Epidermal melanocyte (primary cell): ENCODE measurements at regions not wholly inside any gene's neighbourhood (a gene's known extent, or its start where the extent isn't known, plus 50 kb on each side); places are given as distances from the start of the nearest gene placed in this dataset.
A peak's percentile ranks its signal among the peaks of the same experiment; 100 is the strongest.

Source experiments
- DNase-seq: peaks from one replicate; pipeline ENCODE4 v3.0.0; 2011; ENCODE audit warnings: low spot score; ENCODE audit not compliant: insufficient read length

GRCh38 chr2:18151237-18151636 is 272.8 kb downstream of the KCNS3 start:
- no peak for DNase-seq

- DNase-seq, result peak; percentile 64
These were observed 271.3 kb downstream of the KCNS3 start for GRCh38 chr2:18149660-18150246.

GRCh38 chr2:18136881-18137475 is 258.5 kb downstream of the KCNS3 start:
- no peak for DNase-seq

GRCh38 chr2:18133310-18133709 is 254.8 kb downstream of the KCNS3 start:
- DNase-seq, result no peak

- DNase-seq, result no peak
These were observed 254.2 kb downstream of the KCNS3 start for GRCh38 chr2:18132697-18133096.

GRCh38 chr2:18131761-18132160 is 253.3 kb downstream of the KCNS3 start:
- DNase-seq, result no peak

DNA sequence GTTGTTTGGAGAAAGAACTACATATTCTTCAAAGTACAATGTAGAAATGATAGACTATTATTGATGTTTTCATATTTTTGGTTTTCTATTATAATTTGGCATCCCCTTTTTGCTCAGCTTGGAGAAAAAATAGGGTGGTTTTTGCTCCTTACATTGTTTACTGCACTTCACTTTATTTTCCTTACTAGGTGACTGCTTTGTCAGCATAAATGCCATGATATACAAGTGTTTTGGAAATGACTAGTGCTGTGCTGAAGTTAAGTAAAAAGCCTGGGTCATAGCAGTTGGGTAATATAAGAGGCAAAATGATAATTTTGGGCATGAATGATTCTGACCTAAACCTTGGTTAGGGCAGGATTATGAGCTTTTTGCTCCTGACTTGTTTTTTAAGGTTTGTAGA is 250.9 kb downstream of the KCNS3 start:
- DNase-seq, result no peak

GRCh38 chr2:18125303-18125702 is 246.8 kb downstream of the KCNS3 start:
- no peak for DNase-seq

- DNase-seq, result no peak
These were observed 245.8 kb downstream of the KCNS3 start for GRCh38 chr2:18124116-18124835.

- no peak for DNase-seq
These were observed 245.1 kb downstream of the KCNS3 start for GRCh38 chr2:18123577-18123976.

DNA sequence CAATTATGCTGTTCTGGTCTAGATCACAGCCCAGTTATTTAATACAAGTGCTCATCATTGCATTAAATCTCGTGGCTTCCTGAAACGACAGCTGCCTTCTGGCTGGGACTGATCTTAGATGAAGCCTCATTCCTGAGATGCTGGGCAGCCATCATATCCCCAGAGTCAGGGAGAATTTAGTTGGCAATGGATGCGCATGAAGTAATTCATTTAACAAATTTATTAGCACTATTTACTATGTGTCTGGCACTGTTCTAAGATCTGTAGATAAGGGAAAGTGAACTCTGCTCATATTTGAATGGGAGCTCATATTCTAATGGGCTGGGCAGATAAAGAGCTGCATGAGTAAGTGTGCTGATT is 244.7 kb downstream of the KCNS3 start:
- no peak for DNase-seq

DNA sequence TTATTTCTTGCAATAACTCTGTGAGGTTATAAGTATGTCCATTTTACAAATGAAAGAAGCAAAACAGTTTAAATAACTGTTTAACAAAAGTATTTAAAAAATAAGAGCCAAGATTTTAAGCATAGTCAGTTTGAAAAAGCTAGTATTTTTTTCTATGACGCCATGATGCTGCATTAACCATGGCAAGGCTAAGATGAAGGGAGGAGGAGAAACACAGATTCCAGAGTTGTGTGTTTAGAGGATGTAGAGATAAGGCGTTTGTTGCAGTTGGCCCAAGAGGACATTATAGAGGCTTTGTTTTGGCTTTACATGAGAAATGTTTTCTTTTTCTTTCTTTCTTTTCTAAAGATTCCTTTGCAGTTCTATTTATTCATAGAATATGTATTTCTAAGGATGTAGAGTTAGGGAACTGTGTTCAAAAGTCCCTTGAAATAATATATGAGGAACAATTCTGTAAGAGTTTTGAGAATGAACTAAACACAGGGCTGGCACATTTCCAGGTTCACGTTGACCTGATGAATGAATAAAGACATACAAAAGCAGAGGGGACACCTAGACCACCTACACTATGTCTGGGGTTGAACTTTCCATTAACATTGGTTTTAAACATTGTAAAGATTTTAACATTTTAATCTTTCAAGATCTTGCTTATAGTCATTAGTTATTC is 244.2 kb downstream of the KCNS3 start:
- DNase-seq, result no peak

DNA sequence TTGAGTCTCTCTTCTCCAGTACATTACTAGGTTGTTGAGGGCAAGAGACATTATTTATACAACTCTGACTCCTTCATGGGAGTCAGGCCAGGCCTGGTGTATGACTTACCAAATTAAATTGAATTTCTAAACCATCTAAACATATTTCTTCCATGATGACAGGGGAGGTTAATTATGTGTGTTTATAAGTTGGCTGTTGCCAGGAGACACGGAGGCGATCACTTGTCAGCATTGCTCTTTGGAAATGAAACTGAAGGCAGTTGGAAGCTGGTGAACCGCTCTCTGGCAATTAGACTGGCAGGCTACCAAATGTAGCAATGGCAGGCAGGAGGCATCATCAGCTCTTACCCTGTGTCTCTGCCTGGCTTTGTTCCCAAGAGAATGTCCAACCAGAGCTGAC is 241.4 kb downstream of the KCNS3 start:
- DNase-seq, result no peak

- no peak for DNase-seq
These were observed 240.2 kb downstream of the KCNS3 start for GRCh38 chr2:18118703-18119102.

DNA sequence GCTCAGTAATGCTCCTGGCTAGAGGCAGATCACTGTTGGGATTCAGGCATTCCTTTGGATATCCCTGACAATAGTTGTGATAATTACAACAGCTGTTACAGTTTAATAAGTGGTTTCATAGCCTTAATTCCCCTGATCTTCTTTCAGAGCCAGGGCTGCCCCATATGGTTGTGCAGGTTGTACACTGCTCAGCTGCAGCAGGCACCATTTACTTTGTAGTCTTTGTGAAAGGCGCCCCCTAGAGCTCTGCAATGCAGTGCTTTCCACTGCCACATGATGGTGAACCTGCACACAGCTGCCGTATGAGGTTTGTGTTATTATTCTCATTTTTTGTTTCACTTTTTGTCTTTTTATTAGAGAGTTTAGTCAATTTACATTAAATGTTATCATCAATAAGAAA is 239.1 kb downstream of the KCNS3 start:
- DNase-seq, result no peak

DNA sequence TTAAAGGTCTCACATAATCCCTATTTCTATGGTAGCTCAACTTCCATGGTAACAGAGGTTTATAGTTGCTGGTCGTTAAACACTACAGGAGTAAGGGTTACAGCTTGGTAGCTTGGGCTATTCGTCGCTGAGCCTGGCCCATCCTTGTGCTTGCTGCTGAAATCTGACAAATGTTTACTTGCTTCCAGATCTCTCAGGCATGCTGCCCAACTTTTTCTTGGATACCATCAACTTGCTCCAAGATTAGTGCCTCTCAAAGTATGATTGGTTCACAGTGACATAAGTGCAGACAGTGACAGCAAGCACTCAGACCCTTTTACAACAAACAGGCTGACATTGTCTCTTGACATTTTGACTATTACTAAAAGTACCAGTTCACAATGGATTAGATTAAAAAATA is 231.8 kb downstream of the KCNS3 start:
- DNase-seq, result no peak

DNA sequence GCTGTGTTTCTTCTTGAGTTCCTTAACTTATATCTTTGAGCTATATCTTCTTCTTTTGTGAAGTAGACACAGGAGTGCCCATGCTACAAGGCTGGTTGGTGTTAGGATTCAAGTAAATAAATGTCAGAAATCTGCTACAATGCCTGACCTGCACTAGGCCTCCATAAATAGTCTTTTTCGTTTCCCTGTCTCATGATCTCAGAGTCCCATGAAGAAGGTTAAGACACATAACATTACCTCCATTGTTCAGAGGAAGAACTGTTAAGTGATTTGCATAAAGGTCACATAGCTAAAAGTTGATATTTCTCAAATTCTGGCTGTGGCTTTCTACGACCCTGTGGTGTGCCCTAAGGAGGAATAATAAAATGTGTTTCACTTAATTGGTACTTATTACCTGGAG is 228.4 kb downstream of the KCNS3 start:
- DNase-seq, result no peak

DNA sequence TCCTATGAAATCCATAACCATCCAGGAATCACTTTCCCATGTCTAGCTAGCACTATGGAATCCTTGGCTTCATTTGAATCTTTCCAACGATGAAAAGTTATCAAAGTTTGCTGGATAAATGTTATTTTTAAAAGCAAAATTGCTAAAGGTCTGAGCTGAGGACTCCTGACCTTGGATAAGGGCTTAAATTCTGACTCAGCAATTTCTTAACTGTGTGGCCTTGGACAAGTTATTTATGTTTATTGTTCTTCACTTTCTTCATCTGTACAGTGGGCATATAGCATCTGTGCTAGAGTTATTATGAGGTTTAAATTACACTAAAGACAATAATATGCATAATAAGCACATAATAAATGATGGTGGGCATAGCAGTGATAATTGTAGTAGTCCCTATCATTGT is 227.5 kb downstream of the KCNS3 start:
- no peak for DNase-seq

DNA sequence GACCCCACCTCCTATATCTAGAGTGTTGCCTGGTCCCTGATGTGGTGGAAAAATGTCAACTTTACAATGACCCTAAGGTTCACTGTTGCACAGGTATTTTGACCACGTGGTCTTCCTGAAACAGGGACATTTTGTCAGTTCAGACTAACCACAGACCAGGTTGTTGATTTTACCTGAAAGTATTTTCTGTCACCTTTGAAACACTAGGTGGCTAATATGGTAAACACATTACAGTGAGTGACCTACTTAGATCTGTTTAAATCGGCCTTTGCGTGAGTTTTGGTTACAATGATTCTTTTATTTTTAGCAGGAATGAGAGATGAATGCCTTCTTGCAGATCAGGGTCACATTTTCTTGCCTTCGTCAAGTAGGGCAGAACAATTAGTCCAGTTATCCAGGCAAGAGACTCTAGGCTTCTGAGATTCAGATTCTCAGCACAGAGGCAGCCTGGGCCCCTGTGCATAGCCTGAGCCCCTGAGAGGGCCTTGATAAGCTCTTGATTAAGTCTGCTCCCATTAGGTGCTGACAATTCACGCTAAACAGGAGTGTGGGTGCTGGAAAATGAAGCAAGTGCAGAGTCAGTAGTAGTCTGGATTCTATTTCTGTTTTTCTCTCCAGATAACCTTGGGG is 226.2 kb downstream of the KCNS3 start:
- peak; percentile 66 for DNase-seq

DNA sequence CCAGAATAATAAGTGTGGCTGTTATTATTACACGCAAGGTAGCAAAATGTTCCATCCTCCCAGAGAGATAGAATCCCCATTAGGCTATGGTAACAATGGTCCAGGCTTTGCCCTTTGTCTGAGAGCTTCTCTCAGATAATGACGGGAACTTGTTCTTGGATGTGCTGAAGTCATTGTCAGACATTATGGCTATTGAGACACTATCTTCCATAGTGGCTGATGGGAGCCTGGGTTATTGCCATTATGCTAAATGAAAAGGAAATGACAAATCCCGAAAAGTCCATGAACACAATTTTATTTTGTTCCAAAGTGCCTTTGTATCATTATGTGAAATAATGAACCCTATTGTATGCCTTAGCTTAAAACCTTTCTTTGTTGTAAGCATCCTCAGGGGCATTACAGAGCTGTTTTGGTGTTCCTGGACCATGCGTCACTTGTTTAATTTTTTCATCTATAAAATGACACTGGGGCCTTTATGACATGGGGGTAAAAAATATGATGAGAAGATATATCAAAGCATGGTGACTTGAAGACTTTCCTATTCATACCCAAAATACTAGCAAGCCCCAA is 218.5 kb downstream of the KCNS3 start:
- DNase-seq, result no peak

- DNase-seq, result no peak
These were observed 215.8 kb downstream of the KCNS3 start for GRCh38 chr2:18094277-18094676.

- no peak for DNase-seq
These were observed 214.7 kb downstream of the KCNS3 start for GRCh38 chr2:18093196-18093595.
